HCT116 (cell line): ENCODE measurements at regions not wholly inside any gene's neighbourhood (a gene's known extent, or its start where the extent isn't known, plus 50 kb on each side); places are given as distances from the start of the nearest gene placed in this dataset.

Experiments used
- ATAC-seq: fragments of 200-7000 bp; cut with Tn5 transposase; 2 replicates; pipeline ENCODE4 v1.9.1; 2020; ENCODE audit warnings: mild to moderate bottlenecking, moderate library complexity
- BruUV-seq: library from RNA; stranded (reverse); fragments of 400-500 nt; replicated peaks from 2 replicates; lab custom pipeline; 2021; lab: Mats Ljungman, UMichigan
- CTCF ChIA-PET: fragments of 300-600 bp; sonication (Branson Sonifier 250); formaldehyde crosslinking; loops from one replicate; lab custom pipeline; 2021; ENCODE audit warnings: antibody characterized with exemption; lab: Charles Lee
- POLR2A ChIA-PET: fragments of 300-600, 350-600 bp; sonication (Branson Sonifier 250); formaldehyde crosslinking; loops from one replicate; lab custom pipeline; 2021; ENCODE audit warnings: antibody characterized with exemption; lab: Charles Lee
- RAD21 ChIA-PET, 2 experiments: fragments of 300-600 bp; sonication (Branson Sonifier 250); formaldehyde crosslinking; loops; one replicate each; lab custom pipeline; 2023; ENCODE audit warnings: low total read pairs in 2 of 2; ENCODE audit not compliant: uncharacterized antibody in 2 of 2, unreplicated experiment in 2 of 2, low non-redundant PET in 1 of 2; lab: Charles Lee
- DNase-seq: peaks from one replicate; pipeline ENCODE4 v3.0.0-alpha.2; 2010; ENCODE audit warnings: low read depth, low spot score
- H2AFZ ChIP-seq: fragments of 200-600 bp; shearing (Covaris generic), sonication (generic); 2 replicates; pipeline ENCODE4 v1.6.1; 2017; ENCODE audit warnings: low read depth, mixed run types, mixed read lengths, antibody characterized with exemption, low read length; ENCODE audit not compliant: poor library complexity, severe bottlenecking
- H3K27ac ChIP-seq: 2 replicates; pipeline ENCODE4 v1.5.1; 2012; ENCODE audit warnings: low read depth, low read length
- H3K27me3 ChIP-seq: fragments of 200-600 bp; sonication (generic); 2 replicates; pipeline ENCODE4 v1.6.1; 2016; ENCODE audit warnings: mixed run types, low read length, mixed read lengths; ENCODE audit not compliant: insufficient read depth
- H3K36me3 ChIP-seq, 2 experiments: fragments of 200-500 bp in 1 of 2; fragments of 200-600 bp in 1 of 2; sonication (Bioruptor generic) in 1 of 2; sonication (generic) in 1 of 2; 2 replicates each; pipeline versions ENCODE4 v1.5.1 to v1.6.1; 2014 to 2016; ENCODE audit warnings: low read length in 2 of 2, inconsistent platforms in 1 of 2, mixed read lengths in 1 of 2, mixed run types in 1 of 2; ENCODE audit not compliant: insufficient read depth in 2 of 2, control insufficient read depth in 1 of 2
- H3K4me1 ChIP-seq, 2 experiments: fragments of 200-600 bp in 1 of 2; sonication (generic) in 1 of 2; 2 replicates each; pipeline versions ENCODE4 v1.5.1 to v1.6.1; 2012 to 2017; ENCODE audit warnings: low read length in 2 of 2, inconsistent platforms in 1 of 2, mild to moderate bottlenecking in 1 of 2, mixed read lengths in 1 of 2, mixed run types in 1 of 2, moderate library complexity in 1 of 2; ENCODE audit not compliant: insufficient read depth in 2 of 2, control insufficient read depth in 1 of 2
- H3K4me2 ChIP-seq: fragments of 200-600 bp; sonication (generic); 2 replicates; pipeline ENCODE4 v1.6.1; 2017; ENCODE audit warnings: mixed run types, low read length, mixed read lengths
- H3K4me3 ChIP-seq, 2 experiments: fragments of 200-600 bp in 1 of 2; sonication (generic) in 1 of 2; replicated peaks in 1 of 2; 2 replicates each; pipeline ENCODE4 v1.5.1; 2011 to 2016; ENCODE audit warnings: low read length in 2 of 2, control low read depth in 1 of 2, low read depth in 1 of 2, mild to moderate bottlenecking in 1 of 2, mixed read lengths in 1 of 2, mixed run types in 1 of 2
- H3K79me2 ChIP-seq: fragments of 200-600 bp; sonication (generic); 2 replicates; pipeline ENCODE4 v1.6.1; 2017; ENCODE audit warnings: mild to moderate bottlenecking, mixed run types, low read length, moderate library complexity, mixed read lengths; ENCODE audit not compliant: insufficient read depth
- H3K9ac ChIP-seq: fragments of 200-600 bp; sonication (generic); 2 replicates; pipeline ENCODE4 v1.6.1; 2016; ENCODE audit warnings: low read length, mixed read lengths
- H3K9me2 ChIP-seq: fragments of 200-600 bp; sonication (generic), shearing (Covaris generic); 2 replicates; pipeline ENCODE4 v1.6.1; 2017; ENCODE audit warnings: mixed run types, mild to moderate bottlenecking, moderate library complexity; ENCODE audit not compliant: insufficient read depth
- H3K9me3 ChIP-seq, 2 experiments: fragments of 200-500 bp in 1 of 2; fragments of 200-600 bp in 1 of 2; sonication (Bioruptor generic) in 1 of 2; sonication (generic) in 1 of 2; 2 replicates each; pipeline ENCODE4 v1.6.1; 2014 to 2017; ENCODE audit warnings: low read length in 2 of 2, mixed read lengths in 2 of 2, inconsistent platforms in 1 of 2, low read depth in 1 of 2, mild to moderate bottlenecking in 1 of 2, mixed run types in 1 of 2, moderate library complexity in 1 of 2; ENCODE audit not compliant: control insufficient read depth in 1 of 2, insufficient read depth in 1 of 2
- H4K20me1 ChIP-seq: fragments of 200-600 bp; sonication (generic), shearing (Covaris generic); 2 replicates; pipeline ENCODE4 v1.6.1; 2017; ENCODE audit warnings: mixed run types, mild to moderate bottlenecking, moderate library complexity; ENCODE audit not compliant: insufficient read depth
- ATF3 ChIP-seq: IDR thresholded peaks from 2 replicates; pipeline ENCODE4 v1.6.1; 2012
- CBX3 ChIP-seq: IDR thresholded peaks from 2 replicates; pipeline ENCODE4 v1.6.1; 2012; ENCODE audit warnings: low read depth
- CEBPB ChIP-seq: IDR thresholded peaks from 2 replicates; pipeline ENCODE4 v1.6.1; 2012; ENCODE audit warnings: low read depth
- EGR1 ChIP-seq: IDR thresholded peaks from 2 replicates; pipeline ENCODE4 v1.6.1; 2012; ENCODE audit warnings: low read depth
- ELF1 ChIP-seq: IDR thresholded peaks from 2 replicates; pipeline ENCODE4 v1.6.1; 2012; ENCODE audit warnings: low read depth, borderline replicate concordance
- EZH2 ChIP-seq: fragments of 200-600 bp; sonication (generic); IDR thresholded peaks from 2 replicates; pipeline ENCODE4 v1.6.1; 2017; ENCODE audit warnings: antibody characterized with exemption, mixed run types
- FOSL1 ChIP-seq: IDR thresholded peaks from 2 replicates; pipeline ENCODE4 v1.6.1; 2012; ENCODE audit warnings: low read depth
- MAX ChIP-seq: IDR thresholded peaks from 2 replicates; pipeline ENCODE4 v1.6.1; 2012
- POLR2A ChIP-seq: IDR thresholded peaks from 2 replicates; pipeline ENCODE4 v1.7.0; 2011; ENCODE audit warnings: borderline replicate concordance; ENCODE audit not compliant: insufficient read depth, insufficient read length; ENCODE audit errors: extremely low read depth
- POLR2AphosphoS5 ChIP-seq: IDR thresholded peaks from 2 replicates; pipeline ENCODE4 v1.6.1; 2011; ENCODE audit warnings: mild to moderate bottlenecking, low read depth, low read length, moderate library complexity
- RAD21 ChIP-seq: IDR thresholded peaks from 2 replicates; pipeline ENCODE4 v1.6.1; 2012; ENCODE audit warnings: low read depth, mild to moderate bottlenecking
- REST ChIP-seq: IDR thresholded peaks from 2 replicates; pipeline ENCODE4 v1.6.1; 2012; ENCODE audit warnings: low read depth
- SIN3A ChIP-seq: IDR thresholded peaks from 2 replicates; pipeline ENCODE4 v1.6.1; 2012; ENCODE audit warnings: low read depth
- SP1 ChIP-seq: IDR thresholded peaks from 2 replicates; pipeline ENCODE4 v1.6.1; 2012; ENCODE audit warnings: low read depth
- YY1 ChIP-seq: IDR thresholded peaks from 2 replicates; pipeline ENCODE4 v1.6.1; 2011; ENCODE audit warnings: low read length, low read depth, moderate library complexity, mild to moderate bottlenecking; ENCODE audit not compliant: insufficient replicate concordance; ENCODE audit errors: extremely low read depth
- ZFX ChIP-seq: fragments of 450-650 bp; IDR thresholded peaks from 2 replicates; pipeline ENCODE4 v1.6.1; 2017
- ZNF274 ChIP-seq: fragments of 200-500 bp; sonication (Bioruptor generic); IDR thresholded peaks from 2 replicates; pipeline ENCODE4 v1.6.1; 2014; ENCODE audit warnings: mild to moderate bottlenecking, low read depth, low read length, inconsistent platforms
- intact Hi-C: fragments of 100-400 bp; cut with micrococcal nuclease; formaldehyde crosslinking; loops from 2 replicates; pipeline ENCODE4 v1.10.0; 2022

- no peak overlapping the region for H2AFZ ChIP-seq
- H4K20me1 ChIP-seq = no peaks in the 10 kb centered on the region
- H3K4me3 ChIP-seq = no peak overlapping the region
- no peak for DNase-seq
- no peak for ATAC-seq
- ChIA-PET POLR2A (no interaction called here), RAD21 (no interaction called here), CTCF (interaction anchor here (0.6 kb wide), 1 partner anchor 19 kb away, joined by 3 read pairs; no protein-coding TSS in a partner anchor)
- no peak for TF ChIP-seq YY1
- no peak for TF ChIP-seq ZFX
- no peak for TF ChIP-seq POLR2AphosphoS5
- no peak for TF ChIP-seq ZNF274
- TF ChIP-seq SIN3A = no peak
- TF ChIP-seq POLR2A = no peak
- no peak for TF ChIP-seq CEBPB
- no peak for TF ChIP-seq ELF1
- no peak for TF ChIP-seq CBX3
- TF ChIP-seq REST = no peak
- no peak for TF ChIP-seq MAX
- TF ChIP-seq SP1 = no peak
- TF ChIP-seq EGR1 = no peak
- no peak for TF ChIP-seq FOSL1
- no peak for TF ChIP-seq ATF3
- TF ChIP-seq RAD21 = no peak
- no peak for TF ChIP-seq EZH2
- H3K9me2 ChIP-seq = no peaks in the 10 kb centered on the region
- H3K27ac ChIP-seq = no peak overlapping the region
- no peak overlapping the region for H3K4me2 ChIP-seq
- no peaks in the 10 kb centered on the region for H3K36me3 ChIP-seq
- H3K4me1 ChIP-seq = no peaks in the 10 kb centered on the region
- no peak overlapping the region for H3K9ac ChIP-seq
- intact Hi-C loops = no loop called here
- no peaks in the 10 kb centered on the region for H3K9me3 ChIP-seq
- no TSS peak for BruUV-seq
- no peaks in the 10 kb centered on the region for H3K27me3 ChIP-seq
- no peaks in the 10 kb centered on the region for H3K79me2 ChIP-seq
Observed at GRCh38 chr5:97501286-97501964, 318.4 kb upstream of the RIOK2 start.
